Naive thymus-derived CD4-positive, alpha-beta T cell (primary cell): ENCODE measurements at regions not wholly inside any gene's neighbourhood (a gene's known extent, or its start where the extent isn't known, plus 50 kb on each side); places are given as distances from the start of the nearest gene placed in this dataset.

Source experiments
- ATAC-seq: fragments of 150-1000 bp; cut with Tn5 transposase; 2 replicates; pipeline ENCODE4 v1.10.0; 2021; ENCODE audit warnings: mild to moderate bottlenecking, moderate library complexity
- CTCF ChIA-PET: fragments of 350-600 bp; sonication (Branson Sonifier 250); formaldehyde crosslinking; loops from one replicate; lab custom pipeline; 2021; ENCODE audit warnings: antibody characterized with exemption; lab: Charles Lee
- POLR2A ChIA-PET: fragments of 350-600 bp; sonication (Branson Sonifier 250); formaldehyde crosslinking; loops from one replicate; lab custom pipeline; 2021; ENCODE audit warnings: antibody characterized with exemption, inconsistent platforms; lab: Charles Lee
- DNase-seq, 9 donors: peaks; one replicate each; pipeline versions ENCODE4 v3.0.0 to v3.0.0-alpha.2; 2020 to 2022; ENCODE audit warnings: mixed read lengths in 1 of 9
- H3K27ac ChIP-seq: one replicate; pipeline ENCODE4 v1.7.0; 2013; ENCODE audit warnings: mild to moderate bottlenecking, low read depth, low read length, moderate library complexity
- H3K27me3 ChIP-seq, 2 donors: one replicate each; pipeline ENCODE4 v1.7.0; 2013; ENCODE audit warnings: low read length in 2 of 2, mild to moderate bottlenecking in 2 of 2, moderate library complexity in 2 of 2; ENCODE audit not compliant: control insufficient read depth in 2 of 2, insufficient read depth in 2 of 2
- H3K36me3 ChIP-seq, 3 experiments: 1 replicate in 2 of 3; 2 replicates in 1 of 3; pipeline ENCODE4 v1.7.0; 2013; ENCODE audit warnings: low read length in 3 of 3, mild to moderate bottlenecking in 3 of 3, moderate library complexity in 1 of 3; ENCODE audit not compliant: insufficient read depth in 3 of 3, control insufficient read depth in 2 of 3
- H3K4me1 ChIP-seq, 2 donors: one replicate each; pipeline ENCODE4 v1.7.0; 2013; ENCODE audit warnings: low read length in 2 of 2, mild to moderate bottlenecking in 2 of 2, moderate library complexity in 1 of 2; ENCODE audit not compliant: control insufficient read depth in 2 of 2, insufficient read depth in 2 of 2
- H3K4me3 ChIP-seq: 2 replicates; pipeline ENCODE4 v1.7.0; 2013; ENCODE audit warnings: mild to moderate bottlenecking, low read length
- H3K9me3 ChIP-seq, 3 experiments: 1 replicate in 2 of 3; 2 replicates in 1 of 3; pipeline ENCODE4 v1.7.0; 2013; ENCODE audit warnings: low read length in 3 of 3; ENCODE audit not compliant: control insufficient read depth in 2 of 3
- H3K27ac Mint-ChIP-seq, 9 donors: one replicate each; pipeline ENCODE4 v1.8.0; 2020 to 2022; ENCODE audit warnings: mixed read lengths in 9 of 9, mild to moderate bottlenecking in 8 of 9, moderate library complexity in 5 of 9, inconsistent platforms in 2 of 9
- H3K27me3 Mint-ChIP-seq, 5 donors: one replicate each; pipeline ENCODE4 v1.8.0; 2021 to 2022; ENCODE audit warnings: mixed read lengths in 5 of 5, mild to moderate bottlenecking in 1 of 5
- H3K36me3 Mint-ChIP-seq, 5 donors: one replicate each; pipeline ENCODE4 v1.8.0; 2020 to 2022; ENCODE audit warnings: mixed read lengths in 5 of 5, mild to moderate bottlenecking in 3 of 5, inconsistent platforms in 1 of 5
- H3K4me1 Mint-ChIP-seq, 7 donors: one replicate each; pipeline ENCODE4 v1.8.0; 2020 to 2022; ENCODE audit warnings: mixed read lengths in 7 of 7, mild to moderate bottlenecking in 3 of 7, inconsistent platforms in 1 of 7
- H3K4me3 Mint-ChIP-seq, 10 donors: one replicate each; pipeline ENCODE4 v1.8.0; 2020 to 2022; ENCODE audit warnings: mild to moderate bottlenecking in 10 of 10, mixed read lengths in 10 of 10, moderate library complexity in 6 of 10, inconsistent platforms in 2 of 10
- H3K9me3 Mint-ChIP-seq, 11 donors: one replicate each; pipeline ENCODE4 v1.8.0; 2020 to 2022; ENCODE audit warnings: mixed read lengths in 11 of 11, mild to moderate bottlenecking in 4 of 11, inconsistent platforms in 1 of 11, moderate library complexity in 1 of 11
- intact Hi-C, 2 donors: fragments of 100-400 bp; cut with micrococcal nuclease; formaldehyde crosslinking; loops; one replicate each; pipeline ENCODE4 v1.15.1; 2023

DNA sequence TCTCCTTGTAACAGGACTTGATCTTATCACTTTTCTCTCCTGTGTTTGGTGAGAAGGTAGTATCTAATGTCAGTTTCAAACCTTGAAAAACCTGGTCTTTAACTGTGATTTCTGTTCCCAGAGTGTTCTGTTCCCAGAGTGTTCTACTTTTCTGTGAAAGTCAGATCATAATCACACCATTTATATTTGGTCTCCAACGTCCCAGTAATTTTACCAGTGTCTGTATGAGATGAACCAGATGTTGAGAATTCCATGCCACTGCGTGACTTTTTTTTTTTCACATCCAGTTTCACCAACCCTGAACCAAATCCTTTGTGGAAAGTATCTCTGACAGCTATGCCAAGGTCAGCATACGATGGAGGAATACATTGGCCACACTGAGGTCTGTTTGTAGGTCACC lies 365.2 kb downstream of the USP25 start:
- no peak overlapping the region for H3K27ac Mint-ChIP-seq
- Histone ChIP-seq H3K4me1 (no peaks in the 10 kb centered on the region), H3K9me3 (no peaks in the 10 kb centered on the region), H3K27me3 (no peaks in the 10 kb centered on the region), H3K27ac (no peak overlapping the region), H3K4me3 (no peak overlapping the region), H3K36me3 (no peaks in the 10 kb centered on the region)
- H3K36me3 Mint-ChIP-seq = no peaks in the 10 kb centered on the region
- no peak for DNase-seq
- no peaks in the 10 kb centered on the region for H3K9me3 Mint-ChIP-seq
- intact Hi-C loops = no loop called here
- no peaks in the 10 kb centered on the region for H3K4me1 Mint-ChIP-seq
- ATAC-seq = no peak
- no peaks in the 10 kb centered on the region for H3K27me3 Mint-ChIP-seq
- H3K4me3 Mint-ChIP-seq = no peak overlapping the region
- CTCF ChIA-PET = interaction anchor here (0.5 to 0.7 kb wide), 2 partner anchors 12 to 44 kb away, joined by 3 to 4 read pairs; no protein-coding TSS in a partner anchor
- POLR2A ChIA-PET = no interaction called here

DNA sequence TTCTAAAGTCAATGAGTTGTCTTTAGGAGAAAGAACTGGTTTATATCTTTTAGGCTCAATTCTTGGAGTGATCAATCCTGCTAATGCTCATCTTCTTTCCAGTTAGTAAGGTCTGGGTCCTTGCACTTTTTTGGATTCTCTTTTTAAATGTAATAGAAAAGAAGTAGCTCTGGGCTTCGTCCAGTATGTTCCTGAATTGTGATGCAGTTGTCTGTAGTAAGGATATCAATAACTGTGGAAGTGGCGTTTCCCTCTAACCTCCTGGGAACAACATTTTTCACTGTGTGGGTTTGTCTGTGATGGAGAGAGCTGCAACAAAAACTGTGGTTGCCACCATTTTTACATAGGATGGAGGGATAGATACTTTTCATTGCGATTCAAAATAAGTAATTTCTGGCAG lies 367.2 kb downstream of the USP25 start:
- intact Hi-C loops = no loop called here
- H3K4me1 ChIP-seq = no peaks in the 10 kb centered on the region
- H3K4me1 Mint-ChIP-seq = no peaks in the 10 kb centered on the region
- no peak overlapping the region for H3K4me3 Mint-ChIP-seq
- ATAC-seq = no peak
- H3K27ac ChIP-seq = no peak overlapping the region
- H3K36me3 Mint-ChIP-seq = no peaks in the 10 kb centered on the region
- no peaks in the 10 kb centered on the region for H3K27me3 Mint-ChIP-seq
- no peaks in the 10 kb centered on the region for H3K9me3 ChIP-seq
- DNase-seq = no peak
- H3K9me3 Mint-ChIP-seq = no peaks in the 10 kb centered on the region
- no peak overlapping the region for H3K27ac Mint-ChIP-seq
- no peaks in the 10 kb centered on the region for H3K27me3 ChIP-seq
- H3K4me3 ChIP-seq = no peak overlapping the region
- CTCF ChIA-PET = no interaction called here
- POLR2A ChIA-PET = no interaction called here
- no peaks in the 10 kb centered on the region for H3K36me3 ChIP-seq

DNA sequence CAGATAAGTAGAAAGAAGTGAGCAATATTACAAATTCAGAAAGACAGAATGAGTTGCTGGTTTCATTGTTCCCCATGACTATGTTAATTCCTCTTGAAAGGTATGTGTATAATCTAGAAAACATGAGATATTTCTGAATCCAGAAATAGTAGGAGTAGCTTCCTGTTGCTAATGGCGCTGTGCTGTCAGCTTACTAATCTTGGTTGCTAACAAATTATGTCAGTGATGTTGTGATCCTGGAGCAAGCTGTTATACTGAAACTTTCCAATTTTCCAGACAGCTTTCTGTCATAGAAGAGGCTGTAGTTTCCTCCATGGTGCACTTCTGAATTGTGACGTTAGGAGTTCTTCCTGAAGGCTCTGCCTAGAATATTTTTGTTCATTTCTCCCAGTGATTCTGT lies 372.3 kb downstream of the USP25 start:
- ATAC-seq (no peak), DNase-seq (no peak)
- Mint-ChIP-seq H3K27me3 (peaks cover 0 to 4% (median 0%) of the 10 kb centered on the region in 5 donors), H3K4me1 (no peaks in the 10 kb centered on the region), H3K9me3 (peaks cover 0 to 3% (median 0%) of the 10 kb centered on the region in 11 donors), H3K36me3 (no peaks in the 10 kb centered on the region), H3K4me3 (no peak overlapping the region), H3K27ac (no peak overlapping the region)
- ChIA-PET CTCF (no interaction called here), POLR2A (no interaction called here)
- no peak overlapping the region for H3K4me3 ChIP-seq
- H3K27ac ChIP-seq = no peak overlapping the region
- no peaks in the 10 kb centered on the region for H3K36me3 ChIP-seq
- intact Hi-C loops = no loop called here
- no peaks in the 10 kb centered on the region for H3K27me3 ChIP-seq
- no peaks in the 10 kb centered on the region for H3K9me3 ChIP-seq
- H3K4me1 ChIP-seq = no peaks in the 10 kb centered on the region

DNA sequence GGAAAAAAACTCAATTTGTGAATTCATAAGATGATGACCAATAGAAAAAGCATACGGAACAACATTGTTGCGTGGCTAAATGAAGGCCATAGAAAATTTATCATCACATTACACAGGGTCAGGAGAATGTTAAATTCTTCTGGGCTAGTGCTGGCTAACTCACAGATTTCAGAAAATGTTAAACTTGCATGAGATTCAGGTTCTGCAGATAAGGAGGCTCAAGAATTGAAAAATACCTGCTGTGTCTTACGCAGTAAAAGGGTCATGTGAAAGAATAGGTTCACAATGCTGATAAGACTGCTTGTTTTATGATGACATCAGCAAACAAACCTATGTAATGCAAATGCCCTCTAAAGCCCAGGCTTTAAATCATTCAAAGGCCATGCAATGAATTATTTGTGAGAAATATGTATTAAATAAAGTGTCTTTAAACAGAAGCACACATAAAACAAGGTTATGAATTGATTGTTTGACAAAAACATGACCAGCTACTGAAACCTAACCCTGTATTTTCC lies 378.8 kb downstream of the USP25 start:
- POLR2A ChIA-PET = no interaction called here

DNA sequence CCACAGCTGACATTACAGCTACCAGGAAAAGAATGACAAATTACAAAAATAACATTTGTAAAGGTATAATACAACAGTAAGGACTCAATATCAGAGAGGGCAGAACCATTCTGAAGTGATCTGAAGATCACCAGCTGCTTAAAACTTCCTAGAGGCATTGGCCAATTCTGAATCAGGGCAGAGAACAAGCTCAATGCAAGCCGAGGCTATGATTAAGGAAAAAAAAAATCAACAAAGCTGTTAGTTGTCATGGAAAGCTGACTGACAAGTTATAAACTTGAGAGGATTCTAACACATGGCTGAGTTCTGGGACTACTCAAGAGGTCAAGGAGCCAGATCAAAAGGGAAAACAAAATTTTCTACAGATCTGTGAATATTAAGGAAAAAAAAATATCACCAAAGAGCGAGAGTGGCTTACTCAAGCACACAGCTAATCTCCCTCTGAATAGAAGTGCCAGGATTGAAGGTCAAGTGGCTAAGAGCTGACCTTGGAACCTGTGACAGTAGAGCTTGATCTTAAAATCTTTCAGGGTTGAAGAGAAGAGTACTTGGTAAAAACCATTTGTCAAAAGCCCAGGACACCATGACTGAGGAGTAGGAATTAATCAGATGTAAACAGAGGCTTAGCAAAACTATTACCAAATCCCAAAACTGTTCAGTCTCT lies 383.4 kb downstream of the USP25 start:
- no peaks in the 10 kb centered on the region for H3K27me3 Mint-ChIP-seq
- H3K9me3 Mint-ChIP-seq = peaks cover 0 to 14% (median 5%) of the 10 kb centered on the region in 11 donors
- DNase-seq (no peak), ATAC-seq (no peak)
- CTCF ChIA-PET = no interaction called here
- POLR2A ChIA-PET = no interaction called here
- H3K4me1 Mint-ChIP-seq = peaks cover 0 to 1% (median 0%) of the 10 kb centered on the region in 7 donors
- no peaks in the 10 kb centered on the region for H3K36me3 Mint-ChIP-seq
- H3K4me3 Mint-ChIP-seq = no peak overlapping the region
- Histone ChIP-seq H3K27ac (no peak overlapping the region), H3K27me3 (no peaks in the 10 kb centered on the region), H3K4me1 (no peaks in the 10 kb centered on the region), H3K36me3 (no peaks in the 10 kb centered on the region), H3K9me3 (no peaks in the 10 kb centered on the region), H3K4me3 (no peak overlapping the region)
- intact Hi-C loops = no loop called here
- H3K27ac Mint-ChIP-seq = no peak overlapping the region

More for the DNA sequence above, 378.8 kb downstream of the USP25 start:
- Mint-ChIP-seq H3K4me1 (peaks cover 0 to 1% (median 0%) of the 10 kb centered on the region in 7 donors), H3K36me3 (no peaks in the 10 kb centered on the region), H3K4me3 (no peak overlapping the region), H3K27me3 (peaks cover 0 to 4% (median 0%) of the 10 kb centered on the region in 5 donors), H3K27ac (no peak overlapping the region), H3K9me3 (peaks cover 0 to 8% (median 1%) of the 10 kb centered on the region in 11 donors)
- Histone ChIP-seq H3K27ac (no peak overlapping the region), H3K36me3 (no peaks in the 10 kb centered on the region), H3K9me3 (no peaks in the 10 kb centered on the region), H3K27me3 (no peaks in the 10 kb centered on the region), H3K4me3 (no peak overlapping the region), H3K4me1 (no peaks in the 10 kb centered on the region)
- no peak for DNase-seq
- CTCF ChIA-PET = no interaction called here
- intact Hi-C loops = no loop called here
- ATAC-seq = no peak

DNA sequence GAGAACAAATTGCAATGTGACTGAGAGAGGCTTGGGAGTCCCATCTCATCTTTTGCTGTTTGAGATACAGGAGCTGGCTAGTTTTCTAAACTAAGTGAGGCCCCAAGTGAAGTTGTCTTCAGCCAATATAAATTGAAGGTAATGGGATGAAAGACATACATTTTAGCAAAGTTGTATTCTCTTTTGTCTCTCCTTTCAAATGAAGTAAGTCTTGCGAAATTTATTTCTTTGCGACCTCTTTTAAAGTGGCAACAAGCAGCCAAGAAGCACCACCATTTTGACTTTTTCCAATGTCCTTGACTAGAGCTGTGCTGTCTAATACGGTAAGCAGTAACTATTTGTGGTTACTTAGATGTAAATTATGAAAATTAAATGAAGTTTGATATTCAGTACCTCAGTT lies 385.7 kb downstream of the USP25 start:
- Mint-ChIP-seq H3K27ac (no peak overlapping the region), H3K4me3 (no peak overlapping the region), H3K9me3 (peaks cover 0 to 14% (median 5%) of the 10 kb centered on the region in 11 donors), H3K27me3 (no peaks in the 10 kb centered on the region), H3K36me3 (no peaks in the 10 kb centered on the region), H3K4me1 (peaks cover 0 to 1% (median 0%) of the 10 kb centered on the region in 7 donors)
- ChIA-PET CTCF (no interaction called here), POLR2A (no interaction called here)
- Histone ChIP-seq H3K9me3 (no peaks in the 10 kb centered on the region), H3K36me3 (no peaks in the 10 kb centered on the region), H3K4me3 (no peak overlapping the region), H3K27me3 (no peaks in the 10 kb centered on the region), H3K27ac (no peak overlapping the region), H3K4me1 (no peaks in the 10 kb centered on the region)
- DNase-seq (no peak), ATAC-seq (no peak)
- intact Hi-C loops = no loop called here

DNA sequence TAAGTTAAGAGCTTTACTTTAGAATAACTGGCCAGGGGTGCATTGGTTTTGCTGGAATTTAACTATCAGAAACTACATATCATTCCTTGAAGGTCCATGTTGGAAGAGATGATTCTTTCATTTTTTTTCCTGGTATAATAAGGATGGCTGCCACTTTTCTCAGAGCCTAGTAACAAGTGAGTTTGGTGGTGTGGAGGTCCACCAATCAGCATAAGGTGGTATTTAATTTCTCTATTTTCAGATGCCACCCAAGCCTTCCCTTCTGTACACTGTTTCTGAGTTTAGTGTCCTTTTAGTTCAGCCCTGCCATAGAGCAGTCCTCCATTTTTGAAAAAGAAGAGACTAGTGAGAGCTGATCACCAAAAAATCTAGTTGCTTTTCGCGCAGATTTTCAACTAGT lies 386.3 kb downstream of the USP25 start:
- Histone ChIP-seq H3K4me3 (no peak overlapping the region), H3K36me3 (no peaks in the 10 kb centered on the region), H3K27me3 (no peaks in the 10 kb centered on the region), H3K9me3 (no peaks in the 10 kb centered on the region), H3K27ac (no peak overlapping the region), H3K4me1 (no peaks in the 10 kb centered on the region)
- ChIA-PET POLR2A (no interaction called here), CTCF (no interaction called here)
- no peaks in the 10 kb centered on the region for H3K27me3 Mint-ChIP-seq
- H3K9me3 Mint-ChIP-seq = peaks cover 0 to 14% (median 5%) of the 10 kb centered on the region in 11 donors
- H3K36me3 Mint-ChIP-seq = no peaks in the 10 kb centered on the region
- H3K4me1 Mint-ChIP-seq = no peaks in the 10 kb centered on the region
- ATAC-seq (no peak), DNase-seq (no peak)
- intact Hi-C loops = no loop called here
- H3K27ac Mint-ChIP-seq = no peak overlapping the region
- H3K4me3 Mint-ChIP-seq = no peak overlapping the region
